Cardiac muscle cell (in vitro differentiated cells and primary cell): ENCODE measurements at regions not wholly inside any gene's neighbourhood (a gene's known extent, or its start where the extent isn't known, plus 50 kb on each side); places are given as distances from the start of the nearest gene placed in this dataset.

Experiments used
- DNase-seq, 2 donors: peaks; one replicate each; pipeline versions ENCODE4 v3.0.0 to v3.0.0-alpha.2; 2010 to 2017; ENCODE audit warnings: low read depth in 1 of 2, low spot score in 1 of 2
- H3K27ac ChIP-seq: fragments of 200-600 bp; sonication (generic); 2 replicates; pipeline ENCODE4 v1.5.1; 2016
- H3K27me3 ChIP-seq: fragments of 200-600 bp; sonication (generic); 2 replicates; pipeline ENCODE4 v1.6.0; 2016; ENCODE audit warnings: control low read depth
- H3K36me3 ChIP-seq: fragments of 200-600 bp; sonication (generic); 2 replicates; pipeline ENCODE4 v1.5.1; 2016; ENCODE audit warnings: control low read depth
- H3K4me1 ChIP-seq: fragments of 200-600 bp; sonication (generic); 2 replicates; pipeline ENCODE4 v1.8.1; 2017; ENCODE audit warnings: low read depth, mild to moderate bottlenecking, mixed run types
- H3K4me3 ChIP-seq: fragments of 200-600 bp; sonication (generic); 2 replicates; pipeline ENCODE4 v1.5.1; 2016; ENCODE audit warnings: mild to moderate bottlenecking
- H3K9me3 ChIP-seq: fragments of 200-600 bp; sonication (generic); 2 replicates; pipeline ENCODE4 v1.5.1; 2017; ENCODE audit warnings: low read depth, mild to moderate bottlenecking, control low read depth
- TF ChIP-seq, protein P1 (sequence below): IDR thresholded peaks from 2 replicates; pipeline ENCODE4 v1.5.1; 2012; ENCODE audit warnings: low read depth, mild to moderate bottlenecking, low read length

DNA sequence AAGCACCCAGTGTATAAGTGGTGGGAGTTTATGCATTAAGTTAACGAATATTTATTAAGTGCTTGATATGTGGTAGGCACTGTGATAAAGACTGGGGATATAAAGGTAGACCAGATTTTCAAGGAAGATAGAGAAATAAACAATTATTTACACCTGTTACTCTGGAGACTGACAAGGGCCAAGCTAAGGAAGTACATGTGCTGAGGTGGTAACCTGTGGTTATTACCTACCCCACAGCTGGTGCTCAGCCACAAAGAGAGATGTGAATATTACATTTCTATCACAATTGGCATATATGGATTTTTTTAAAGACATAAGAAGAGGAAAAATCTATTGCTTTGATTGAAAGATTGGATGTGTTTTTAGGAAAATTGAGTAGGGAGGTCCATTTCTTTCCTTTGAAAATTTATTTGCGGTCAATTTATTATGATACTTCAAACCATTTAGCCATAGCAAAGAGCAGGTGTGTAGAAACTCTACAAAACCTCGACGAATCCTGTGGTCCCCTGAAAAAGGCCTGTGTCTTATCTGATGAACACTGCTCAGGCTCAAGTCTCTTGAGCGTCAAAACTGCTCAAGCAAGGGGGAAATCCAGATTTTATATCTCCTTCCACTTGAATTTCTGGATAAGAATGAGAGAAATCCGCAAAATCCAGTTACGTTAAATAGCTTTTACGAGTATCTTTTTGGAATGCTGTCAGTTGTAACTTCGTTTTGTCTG is 217.7 kb upstream of the HAND2 start:
- no peaks in the 10 kb centered on the region for H3K27me3 ChIP-seq
- H3K9me3 ChIP-seq = no peaks in the 10 kb centered on the region
- DNase-seq = no peak
- H3K4me3 ChIP-seq = no peak overlapping the region
- no peak overlapping the region for H3K27ac ChIP-seq
- peaks cover 17% of the 10 kb centered on the region for H3K4me1 ChIP-seq
- H3K36me3 ChIP-seq = no peaks in the 10 kb centered on the region
- TF ChIP-seq, protein P1, sequence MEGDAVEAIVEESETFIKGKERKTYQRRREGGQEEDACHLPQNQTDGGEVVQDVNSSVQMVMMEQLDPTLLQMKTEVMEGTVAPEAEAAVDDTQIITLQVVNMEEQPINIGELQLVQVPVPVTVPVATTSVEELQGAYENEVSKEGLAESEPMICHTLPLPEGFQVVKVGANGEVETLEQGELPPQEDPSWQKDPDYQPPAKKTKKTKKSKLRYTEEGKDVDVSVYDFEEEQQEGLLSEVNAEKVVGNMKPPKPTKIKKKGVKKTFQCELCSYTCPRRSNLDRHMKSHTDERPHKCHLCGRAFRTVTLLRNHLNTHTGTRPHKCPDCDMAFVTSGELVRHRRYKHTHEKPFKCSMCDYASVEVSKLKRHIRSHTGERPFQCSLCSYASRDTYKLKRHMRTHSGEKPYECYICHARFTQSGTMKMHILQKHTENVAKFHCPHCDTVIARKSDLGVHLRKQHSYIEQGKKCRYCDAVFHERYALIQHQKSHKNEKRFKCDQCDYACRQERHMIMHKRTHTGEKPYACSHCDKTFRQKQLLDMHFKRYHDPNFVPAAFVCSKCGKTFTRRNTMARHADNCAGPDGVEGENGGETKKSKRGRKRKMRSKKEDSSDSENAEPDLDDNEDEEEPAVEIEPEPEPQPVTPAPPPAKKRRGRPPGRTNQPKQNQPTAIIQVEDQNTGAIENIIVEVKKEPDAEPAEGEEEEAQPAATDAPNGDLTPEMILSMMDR = no peak

DNA sequence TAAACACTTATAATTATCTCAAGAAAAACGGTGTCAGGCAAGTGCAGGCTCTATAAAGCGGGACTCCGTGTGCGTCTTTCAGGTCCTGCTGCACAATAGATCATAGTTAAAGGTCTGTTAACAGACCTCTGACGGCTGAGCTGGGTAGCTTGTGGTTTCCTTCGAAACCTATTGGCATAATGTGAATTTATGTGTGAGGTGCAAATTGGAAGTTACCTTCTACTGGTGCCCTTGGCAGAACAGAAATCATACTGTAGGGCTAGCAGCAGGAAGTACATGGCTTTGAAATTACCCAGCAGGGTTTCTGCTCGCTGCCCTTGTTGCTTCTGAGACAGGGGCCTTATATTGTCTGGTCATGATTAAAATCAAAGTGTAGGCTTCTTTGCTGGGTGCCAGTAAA is 216.4 kb upstream of the HAND2 start:
- Histone ChIP-seq H3K27me3 (no peaks in the 10 kb centered on the region), H3K27ac (no peak overlapping the region), H3K36me3 (no peaks in the 10 kb centered on the region), H3K4me1 (peaks cover 17% of the 10 kb centered on the region), H3K9me3 (no peaks in the 10 kb centered on the region), H3K4me3 (no peak overlapping the region)
- TF ChIP-seq, protein P1 = no peak
- no peak for DNase-seq

DNA sequence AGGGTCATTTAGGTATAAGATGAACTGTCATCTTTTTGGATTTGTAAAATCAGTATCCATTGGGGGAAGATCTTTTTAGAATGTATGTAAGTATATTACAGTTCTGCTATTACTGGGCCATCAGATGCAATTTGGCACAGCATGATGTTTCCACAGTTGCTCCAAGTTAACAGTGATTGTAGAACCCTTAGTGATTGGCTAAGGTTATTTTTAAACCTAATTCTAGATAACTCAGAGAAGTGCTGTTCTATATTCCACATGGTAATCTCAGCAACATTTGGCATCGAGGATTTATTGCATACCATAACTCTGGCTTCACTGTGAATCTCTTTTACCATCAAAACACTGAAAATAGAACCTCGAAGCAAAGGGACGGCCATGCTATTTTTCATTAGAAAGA is 215.7 kb upstream of the HAND2 start:
- Histone ChIP-seq H3K36me3 (no peaks in the 10 kb centered on the region), H3K27me3 (no peaks in the 10 kb centered on the region), H3K9me3 (no peaks in the 10 kb centered on the region), H3K27ac (no peak overlapping the region), H3K4me3 (no peak overlapping the region), H3K4me1 (peaks cover 17% of the 10 kb centered on the region)
- no peak for DNase-seq
- TF ChIP-seq, protein P1 = no peak

DNA sequence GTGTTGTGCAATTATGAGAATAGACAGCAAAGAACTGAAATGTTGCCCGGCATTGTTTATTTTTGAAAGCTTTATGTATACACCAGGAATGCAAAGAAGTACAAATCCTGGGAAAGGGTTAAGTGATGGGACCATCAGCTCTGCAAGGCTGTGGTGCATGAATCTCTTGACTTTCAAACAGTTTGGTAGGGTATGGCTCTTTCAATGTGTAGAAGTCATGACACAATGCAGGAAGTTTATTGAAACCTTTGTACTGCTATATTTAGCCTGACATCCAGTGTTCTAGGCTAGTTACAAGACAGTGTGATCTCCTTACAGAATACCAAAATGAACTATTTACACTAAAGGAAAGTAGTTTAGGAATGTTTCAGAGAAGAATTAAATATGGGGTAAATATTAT is 206.8 kb upstream of the HAND2 start:
- DNase-seq = peak in 1 of 2 donors; percentile 16
- Histone ChIP-seq H3K4me1 (peaks cover 11% of the 10 kb centered on the region), H3K27ac (no peak overlapping the region), H3K4me3 (no peak overlapping the region), H3K27me3 (no peaks in the 10 kb centered on the region), H3K36me3 (no peaks in the 10 kb centered on the region), H3K9me3 (no peaks in the 10 kb centered on the region)
- TF ChIP-seq, protein P1 = no peak

DNA sequence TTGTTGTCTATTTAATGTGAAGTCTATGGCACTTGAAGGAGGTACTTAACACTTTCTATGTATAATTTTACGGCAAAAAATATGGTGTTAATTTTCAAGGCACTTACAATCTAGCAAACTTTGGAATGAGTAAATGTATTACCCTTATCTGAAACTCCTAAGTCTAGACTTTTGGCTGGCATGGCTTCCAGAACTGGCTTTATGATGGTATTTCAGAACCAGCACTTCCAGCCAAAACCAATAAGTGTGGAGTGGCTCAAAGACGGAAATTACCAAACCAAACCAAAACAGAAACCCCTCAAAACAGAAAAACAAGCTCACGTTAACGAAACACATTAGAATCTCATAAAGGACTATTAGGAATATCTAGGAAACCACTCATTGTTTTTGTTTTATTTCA is 205.6 kb upstream of the HAND2 start:
- TF ChIP-seq, protein P1 = no peak
- H3K36me3 ChIP-seq = no peaks in the 10 kb centered on the region
- no peak for DNase-seq
- no peaks in the 10 kb centered on the region for H3K27me3 ChIP-seq
- H3K4me1 ChIP-seq = peaks cover 11% of the 10 kb centered on the region
- H3K27ac ChIP-seq = no peak overlapping the region
- H3K9me3 ChIP-seq = no peaks in the 10 kb centered on the region
- H3K4me3 ChIP-seq = no peak overlapping the region

DNA sequence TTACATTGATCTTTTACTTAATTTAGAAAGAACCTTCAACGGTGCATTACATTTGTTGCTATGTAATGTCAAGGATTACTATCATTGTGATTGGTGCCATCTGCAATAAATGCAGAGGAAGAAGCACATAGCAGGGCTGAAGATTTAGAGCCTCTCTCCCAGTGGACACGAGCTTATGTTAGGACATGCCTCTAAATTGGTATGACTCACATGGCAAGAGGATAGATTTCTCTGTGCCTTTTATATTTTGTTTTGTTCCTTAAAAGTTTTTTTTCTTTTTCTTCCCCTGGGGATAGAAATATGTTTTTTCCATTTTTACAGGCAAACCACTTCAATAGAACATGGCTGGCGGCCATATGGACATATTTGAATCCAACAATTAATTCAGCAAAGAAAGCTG is 205.0 kb upstream of the HAND2 start:
- Histone ChIP-seq H3K9me3 (no peaks in the 10 kb centered on the region), H3K4me3 (no peak overlapping the region), H3K4me1 (peaks cover 11% of the 10 kb centered on the region), H3K36me3 (no peaks in the 10 kb centered on the region), H3K27me3 (no peaks in the 10 kb centered on the region), H3K27ac (no peak overlapping the region)
- DNase-seq = peak in 1 of 2 donors; percentile 12
- TF ChIP-seq, protein P1 = no peak
